ENCODE measurements at regions not wholly inside any gene's neighbourhood (a gene's known extent, or its start where the extent isn't known, plus 50 kb on each side); places are given as distances from the start of the nearest gene placed in this dataset.

- TF ChIP-seq, protein P1, sequence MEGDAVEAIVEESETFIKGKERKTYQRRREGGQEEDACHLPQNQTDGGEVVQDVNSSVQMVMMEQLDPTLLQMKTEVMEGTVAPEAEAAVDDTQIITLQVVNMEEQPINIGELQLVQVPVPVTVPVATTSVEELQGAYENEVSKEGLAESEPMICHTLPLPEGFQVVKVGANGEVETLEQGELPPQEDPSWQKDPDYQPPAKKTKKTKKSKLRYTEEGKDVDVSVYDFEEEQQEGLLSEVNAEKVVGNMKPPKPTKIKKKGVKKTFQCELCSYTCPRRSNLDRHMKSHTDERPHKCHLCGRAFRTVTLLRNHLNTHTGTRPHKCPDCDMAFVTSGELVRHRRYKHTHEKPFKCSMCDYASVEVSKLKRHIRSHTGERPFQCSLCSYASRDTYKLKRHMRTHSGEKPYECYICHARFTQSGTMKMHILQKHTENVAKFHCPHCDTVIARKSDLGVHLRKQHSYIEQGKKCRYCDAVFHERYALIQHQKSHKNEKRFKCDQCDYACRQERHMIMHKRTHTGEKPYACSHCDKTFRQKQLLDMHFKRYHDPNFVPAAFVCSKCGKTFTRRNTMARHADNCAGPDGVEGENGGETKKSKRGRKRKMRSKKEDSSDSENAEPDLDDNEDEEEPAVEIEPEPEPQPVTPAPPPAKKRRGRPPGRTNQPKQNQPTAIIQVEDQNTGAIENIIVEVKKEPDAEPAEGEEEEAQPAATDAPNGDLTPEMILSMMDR (IDR thresholded peaks at IDR 0.05) = no peak
- TF ChIP-seq POLR2A (IDR thresholded peaks at IDR 0.05) = no peak
These were observed 395.4 kb downstream of the CSNK1G3 start for GRCh38 chr5:123907349-123907748.
